ENCODE measurements at regions not wholly inside any gene's neighbourhood (a gene's known extent, or its start where the extent isn't known, plus 50 kb on each side); places are given as distances from the start of the nearest gene placed in this dataset.
"Not testable (repeated sequence)": the region's sequence is repeated elsewhere in the genome, so short reads cannot be mapped to it uniquely, and the experiment has no call there.

DNA sequence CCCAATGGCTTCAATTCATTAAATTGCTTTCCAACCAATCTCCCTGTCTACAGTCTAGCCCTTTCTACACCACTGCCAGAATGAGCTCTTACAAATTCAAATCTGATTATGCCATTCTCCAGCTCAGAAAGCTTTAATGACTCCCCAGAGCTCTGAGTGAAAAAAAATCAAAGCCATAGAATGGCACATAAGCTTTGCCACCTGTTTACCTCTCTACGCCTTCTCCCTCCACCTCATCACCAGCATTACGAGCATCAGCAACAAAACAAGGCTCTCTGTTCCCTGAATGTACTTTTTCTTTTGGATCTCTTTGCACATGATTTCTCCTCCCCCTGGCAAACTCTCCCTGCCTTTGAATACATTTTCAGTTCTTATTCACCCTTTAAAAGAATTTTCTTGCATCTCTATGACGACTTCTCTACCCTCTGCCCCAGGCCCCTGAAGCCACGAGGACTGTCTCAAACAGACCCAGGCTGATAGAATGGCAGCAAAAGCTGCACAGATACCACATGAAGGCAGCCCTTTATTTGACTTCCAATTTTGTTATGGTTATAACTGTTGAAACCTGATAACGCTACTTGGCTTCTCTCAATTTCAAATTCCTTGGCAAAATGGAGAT lies 516.0 kb downstream of the PCDH7 start:
- no peak overlapping the region for H3K27ac ChIP-seq
- in situ Hi-C loops (cut with MboI; ENCODE audit: low pct_unique_long_range_greater_than_20kb in 2 of 9, low sequenced_read_pairs in 9 of 9, unreplicated experiment in 9 of 9), result no loop called here
- peaks cover 10 to 30% of the 10 kb centered on the region in 2 donors for H3K4me1 ChIP-seq (replicated peaks in 1 of 2)
- ATAC-seq (replicated peaks in 6 of 8), result peak in 6 of 8 experiments; percentile 59 to 90 (median 86)
- H3K4me3 ChIP-seq, result no peak overlapping the region
- WGBS, 10 experiments, result 3 to 80% (median 57%) methylated on average over 1 to 5 of the region's 5 CpGs

DNA sequence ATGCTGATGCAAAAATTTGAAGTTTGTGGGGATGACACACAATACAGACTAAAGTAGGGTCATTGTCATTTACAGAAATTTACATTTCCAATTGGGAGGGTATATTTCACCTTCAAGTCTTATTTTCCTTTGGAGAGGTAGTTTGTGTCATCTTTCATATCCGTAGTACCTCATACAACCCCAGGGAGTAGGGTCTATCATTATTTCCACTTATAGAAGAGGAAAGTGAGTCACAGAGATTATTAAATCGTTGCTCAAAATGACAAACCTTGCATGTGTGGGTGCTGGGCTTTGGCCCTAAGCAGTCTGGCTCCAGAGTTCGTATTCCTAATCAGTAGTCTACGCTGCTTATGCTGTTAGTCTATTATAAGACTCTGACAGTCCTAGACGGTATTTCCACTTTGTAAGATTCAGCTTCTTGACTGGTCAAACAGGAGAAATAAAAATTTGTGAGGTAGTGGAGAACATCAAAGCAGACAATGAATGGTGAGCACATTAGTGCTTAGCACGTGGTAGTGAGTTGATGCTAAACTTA lies 516.5 kb downstream of the PCDH7 start:
- Histone ChIP-seq H3K27ac (no peak overlapping the region), H3K4me3 (no peak overlapping the region), H3K4me1 (replicated peaks in 1 of 2) (peaks cover 15 to 36% of the 10 kb centered on the region in 2 donors)
- 8 to 100% (median 80%) methylated on average over 1 to 5 of the region's 6 CpGs; no CpG with 5 or more reads in 1 of the 10 experiments for WGBS, 10 experiments
- in situ Hi-C loops (cut with MboI; ENCODE audit: low pct_unique_long_range_greater_than_20kb in 2 of 9, low sequenced_read_pairs in 9 of 9, unreplicated experiment in 9 of 9), result no loop called here
- peak in 2 of 8 experiments; percentile 5 to 37 for ATAC-seq (replicated peaks in 6 of 8)

DNA sequence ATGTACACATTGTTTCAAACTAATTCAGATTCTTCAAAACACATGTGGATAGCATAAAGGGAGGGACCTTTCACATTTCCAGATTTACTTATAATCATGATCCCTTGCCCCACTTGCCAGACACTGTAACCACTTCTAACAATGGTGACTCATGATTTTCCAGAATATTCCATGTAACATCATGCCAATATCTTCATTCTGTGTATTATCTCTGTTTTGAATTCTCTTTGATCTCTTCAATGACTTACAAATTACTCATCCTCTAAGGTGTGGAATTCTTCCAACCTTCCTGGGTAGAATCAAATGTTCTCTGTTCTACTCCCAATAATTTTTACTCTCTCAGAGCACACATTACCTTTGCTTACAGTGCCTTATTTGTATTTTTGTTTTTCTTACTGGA lies 517.1 kb downstream of the PCDH7 start:
- no peak overlapping the region for H3K27ac ChIP-seq
- ATAC-seq (replicated peaks in 6 of 8), result peak in 2 of 8 experiments; percentile 31 to 72

DNA sequence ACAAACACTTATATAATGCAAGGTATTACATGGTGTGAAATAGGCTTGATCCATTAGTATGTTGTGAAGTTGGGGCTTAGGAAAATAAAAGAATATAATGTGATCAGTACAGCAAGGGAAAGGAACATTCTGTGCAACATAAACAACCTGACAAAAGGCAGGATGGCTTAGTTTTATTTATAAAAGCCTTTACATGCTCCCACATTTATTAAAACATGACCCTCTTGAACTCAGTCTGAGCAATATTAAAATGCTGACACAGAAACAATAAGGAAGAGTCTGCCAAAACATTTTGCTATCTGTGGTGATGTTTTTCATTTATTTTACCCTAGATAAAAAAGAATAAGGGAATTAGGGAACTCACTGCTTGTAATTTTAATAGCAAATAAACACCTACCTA lies 519.7 kb downstream of the PCDH7 start:
- in situ Hi-C loops (cut with MboI; ENCODE audit: low pct_unique_long_range_greater_than_20kb in 2 of 9, low sequenced_read_pairs in 9 of 9, unreplicated experiment in 9 of 9), result no loop called here
- Histone ChIP-seq H3K4me3 (no peak overlapping the region), H3K27ac (no peak overlapping the region), H3K4me1 (replicated peaks in 1 of 2) (peaks cover 17 to 40% of the 10 kb centered on the region in 2 donors)
- ATAC-seq (replicated peaks in 6 of 8), result peak in 1 of 8 experiments; percentile 9

More for the DNA sequence above, 517.1 kb downstream of the PCDH7 start:
- in situ Hi-C loops (cut with MboI; ENCODE audit: low pct_unique_long_range_greater_than_20kb in 2 of 9, low sequenced_read_pairs in 9 of 9, unreplicated experiment in 9 of 9), result no loop called here
- Histone ChIP-seq H3K4me1 (replicated peaks in 1 of 2) (peaks cover 17 to 40% of the 10 kb centered on the region in 2 donors), H3K4me3 (no peak overlapping the region)

DNA sequence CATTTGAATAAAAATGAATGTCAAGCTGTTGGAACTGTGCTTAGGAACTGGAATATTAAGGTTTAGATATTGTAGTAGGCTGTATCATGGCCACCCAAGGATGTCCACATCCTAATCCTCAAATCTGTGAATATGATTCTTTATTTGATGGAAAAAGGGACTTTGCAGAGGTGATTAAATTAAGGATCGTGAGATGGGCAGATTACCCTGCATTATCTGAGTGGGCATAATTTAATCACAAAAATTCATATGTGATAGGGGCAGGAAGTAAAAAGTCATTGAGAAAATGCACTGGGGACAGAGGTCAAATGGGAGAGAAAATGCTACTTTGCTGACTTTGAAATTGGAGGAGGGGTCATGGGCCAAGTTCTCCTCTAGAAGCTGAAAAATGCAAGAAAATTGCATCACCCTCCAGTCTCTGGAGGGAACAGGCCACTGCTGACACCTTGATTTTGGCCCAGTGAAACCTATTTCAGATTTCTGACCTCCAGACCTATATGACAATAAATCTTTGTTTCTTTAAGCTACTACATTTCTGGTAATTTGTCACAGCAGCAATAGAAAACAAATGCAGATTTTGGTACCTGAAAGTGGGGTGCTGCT lies 521.4 kb downstream of the PCDH7 start:
- no peak overlapping the region for H3K4me3 ChIP-seq
- in situ Hi-C loops (cut with MboI; ENCODE audit: low pct_unique_long_range_greater_than_20kb in 2 of 9, low sequenced_read_pairs in 9 of 9, unreplicated experiment in 9 of 9), result no loop called here
- 0 to 100% (median 92%) methylated on average over 1 of the region's 1 CpG; no CpG with 5 or more reads in 4 of the 10 experiments for WGBS, 10 experiments
- no peak overlapping the region for H3K27ac ChIP-seq
- H3K4me1 ChIP-seq (replicated peaks in 1 of 2), result peaks cover 9 to 29% of the 10 kb centered on the region in 2 donors
- ATAC-seq (replicated peaks in 6 of 8), result peak in 3 of 8 experiments; percentile 44 to 70 (median 68)

DNA sequence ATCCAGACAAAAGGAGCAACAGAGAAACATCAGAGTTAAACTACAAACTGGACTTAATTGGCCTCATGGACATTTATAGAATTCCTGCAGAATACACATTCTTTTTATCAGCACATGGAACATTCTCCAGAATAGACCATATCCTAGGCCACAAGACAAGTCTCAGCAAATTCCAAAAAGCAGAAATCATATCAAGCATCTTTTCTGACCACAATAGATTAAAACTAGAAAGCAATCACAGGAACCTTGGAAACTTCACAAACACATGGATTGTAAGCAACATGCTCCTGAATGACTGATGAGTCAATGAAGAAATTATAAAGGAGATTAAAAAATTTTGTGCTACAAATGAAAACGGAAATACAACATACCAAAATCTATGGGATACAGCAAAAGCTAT lies 526.7 kb downstream of the PCDH7 start:
- in situ Hi-C loops (cut with MboI; ENCODE audit: low pct_unique_long_range_greater_than_20kb in 2 of 9, low sequenced_read_pairs in 9 of 9, unreplicated experiment in 9 of 9), result no loop called here
- no peak for ATAC-seq (replicated peaks in 6 of 8)
- no peak overlapping the region for H3K4me3 ChIP-seq
- 0 to 100% (median 56%) methylated on average over 1 of the region's 1 CpG; no CpG with 5 or more reads in 1 of the 10 experiments for WGBS, 10 experiments
- H3K27ac ChIP-seq, result no peak overlapping the region
- H3K4me1 ChIP-seq (replicated peaks in 1 of 2), result peaks cover under 1 to 3% of the 10 kb centered on the region in 2 donors

DNA sequence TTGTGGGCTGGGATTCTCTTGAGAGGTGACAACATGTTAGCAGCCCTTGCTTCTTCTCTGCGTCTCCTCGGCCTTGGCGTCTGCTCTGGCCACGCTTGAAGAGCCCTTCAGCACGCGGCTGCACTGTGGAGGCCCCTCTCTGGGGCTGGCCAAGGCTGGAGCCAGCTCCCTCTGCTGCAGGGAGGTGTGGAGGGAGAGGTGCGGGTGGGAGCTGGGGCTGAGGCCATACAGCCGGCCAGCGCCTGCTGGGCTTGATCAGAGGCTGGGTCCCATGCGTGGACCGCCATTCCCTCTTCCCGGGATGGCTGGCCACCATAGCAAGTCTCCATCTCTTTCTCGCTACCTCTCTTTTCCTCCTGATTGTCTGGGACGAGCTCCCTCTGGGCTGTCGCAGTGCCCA lies 539.0 kb downstream of the PCDH7 start:
- no peak for ATAC-seq (replicated peaks in 6 of 8)
- in situ Hi-C loops (cut with MboI; ENCODE audit: low pct_unique_long_range_greater_than_20kb in 2 of 9, low sequenced_read_pairs in 9 of 9, unreplicated experiment in 9 of 9), result no loop called here
- Histone ChIP-seq H3K4me3 (no peak overlapping the region), H3K27ac (no peak overlapping the region), H3K4me1 (replicated peaks in 1 of 2) (no peaks in the 10 kb centered on the region)
- 28 to 98% (median 80%) methylated on average over 1 to 14 of the region's 15 CpGs; no CpG with 5 or more reads in 4 of the 10 experiments for WGBS, 10 experiments

DNA sequence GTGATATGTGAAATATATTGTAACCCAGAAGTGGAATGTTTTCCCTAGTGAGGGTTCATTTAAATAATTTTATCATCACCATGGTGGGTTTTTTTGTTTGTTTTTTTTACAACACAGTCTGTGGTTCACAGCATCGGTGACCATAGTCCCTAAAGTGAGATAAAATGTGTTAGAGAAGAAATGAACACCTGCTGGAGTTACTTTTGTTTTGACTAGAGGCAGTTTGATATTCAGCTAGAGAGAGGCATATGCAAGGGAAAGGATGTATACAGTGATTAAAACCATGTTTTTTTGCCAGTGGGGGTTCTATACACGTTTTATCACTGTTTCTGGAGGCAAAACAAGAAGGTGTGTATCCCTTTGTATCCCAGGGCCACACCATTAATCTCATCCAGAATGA lies 541.5 kb downstream of the PCDH7 start:
- no peak overlapping the region for H3K27ac ChIP-seq
- H3K4me1 ChIP-seq (replicated peaks in 1 of 2), result no peaks in the 10 kb centered on the region
- 0 to 70% (median 25%) methylated on average over 1 to 2 of the region's 2 CpGs; no CpG with 5 or more reads in 1 of the 10 experiments for WGBS, 10 experiments
- in situ Hi-C loops (cut with MboI; ENCODE audit: low pct_unique_long_range_greater_than_20kb in 2 of 9, low sequenced_read_pairs in 9 of 9, unreplicated experiment in 9 of 9), result no loop called here
- no peak overlapping the region for H3K4me3 ChIP-seq
- ATAC-seq (replicated peaks in 6 of 8), result no peak

DNA sequence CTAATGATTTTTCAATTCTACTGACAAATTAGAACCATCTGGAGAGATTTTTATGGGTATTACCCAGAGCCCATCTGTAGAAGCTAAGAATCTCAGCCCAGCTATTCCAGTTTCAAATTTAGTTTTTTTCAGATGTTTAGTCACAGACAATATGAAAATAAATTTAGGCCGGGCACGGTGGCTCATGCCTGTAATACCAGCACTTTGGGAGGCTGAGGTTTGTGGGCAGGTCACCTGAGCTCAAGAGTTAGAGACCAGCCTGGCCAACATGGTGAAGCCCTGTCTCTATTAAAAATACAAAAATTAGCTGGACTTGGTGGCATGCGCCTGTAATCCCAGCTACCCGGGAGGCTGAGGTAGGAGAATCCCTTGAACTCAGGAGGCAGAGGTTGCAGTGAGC lies 545.9 kb downstream of the PCDH7 start:
- 0 to 100% (median 79%) methylated on average over 1 to 4 of the region's 4 CpGs; no CpG with 5 or more reads in 1 of the 10 experiments for WGBS, 10 experiments
- H3K4me1 ChIP-seq (replicated peaks in 1 of 2); in situ Hi-C loops (cut with MboI; ENCODE audit: low pct_unique_long_range_greater_than_20kb in 2 of 9, low sequenced_read_pairs in 9 of 9, unreplicated experiment in 9 of 9); ATAC-seq (replicated peaks in 6 of 8); H3K4me3 ChIP-seq; H3K27ac ChIP-seq: not testable (repeated sequence)

DNA sequence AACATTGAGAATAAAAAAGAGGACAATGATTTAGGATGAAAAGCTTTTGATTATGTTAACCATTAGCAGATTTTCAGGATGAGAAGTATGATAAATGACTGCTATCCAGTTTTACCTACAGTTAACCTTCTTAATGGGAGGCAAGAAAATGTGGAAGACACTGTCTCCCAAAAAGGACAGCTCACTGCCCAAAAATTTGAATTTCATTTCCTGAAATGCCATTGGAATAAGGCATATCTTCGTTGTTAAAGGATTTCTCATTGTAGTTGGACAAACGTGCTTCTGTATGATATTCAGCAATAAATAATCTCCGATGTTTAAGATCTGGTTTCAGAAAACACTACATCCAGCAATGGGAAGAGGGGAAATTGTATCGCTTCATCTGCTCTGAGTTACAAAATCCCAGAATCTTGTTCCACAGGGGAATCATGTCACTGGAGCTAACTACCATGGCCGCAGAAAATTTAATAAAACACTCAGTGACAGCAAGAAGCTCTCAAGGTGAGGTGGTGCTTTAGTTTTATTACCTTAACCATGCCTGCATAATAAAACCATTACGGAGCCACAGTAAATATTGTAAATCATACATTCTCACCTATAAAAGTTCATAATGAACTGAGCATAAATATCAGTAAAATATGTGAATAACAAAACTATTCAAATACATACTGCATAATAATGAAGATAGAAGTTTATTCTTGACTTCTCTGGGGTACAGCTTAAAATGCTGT lies 552.3 kb downstream of the PCDH7 start:
- Histone ChIP-seq H3K27ac (no peak overlapping the region), H3K4me3 (no peak overlapping the region), H3K4me1 (replicated peaks in 1 of 2) (peaks cover 0 to 16% of the 10 kb centered on the region in 2 donors)
- ATAC-seq (replicated peaks in 6 of 8), result peak in 1 of 8 experiments; percentile 35
- 8 to 100% (median 78%) methylated on average over 1 to 6 of the region's 6 CpGs for WGBS, 10 experiments
- in situ Hi-C loops (cut with MboI; ENCODE audit: low pct_unique_long_range_greater_than_20kb in 2 of 9, low sequenced_read_pairs in 9 of 9, unreplicated experiment in 9 of 9), result no loop called here

DNA sequence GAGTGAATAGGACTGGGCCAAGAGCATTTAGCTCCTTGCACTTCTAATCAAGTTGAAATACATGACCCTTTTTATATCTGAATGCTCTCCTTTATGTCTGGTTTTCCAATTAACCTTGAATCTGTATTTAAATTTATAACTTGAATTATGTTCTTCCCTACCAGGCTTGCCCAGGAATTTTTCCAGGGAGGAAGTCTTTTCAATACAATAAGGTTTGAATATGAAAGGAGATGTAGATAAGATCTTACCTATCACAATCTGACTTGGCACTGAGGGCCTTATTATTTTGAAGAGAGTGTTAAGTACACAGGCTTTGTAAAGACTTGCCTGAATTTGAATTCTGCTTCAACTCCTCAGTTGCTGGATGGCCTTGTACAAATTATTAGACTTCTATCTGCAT lies 555.7 kb downstream of the PCDH7 start:
- H3K4me3 ChIP-seq, result no peak overlapping the region
- in situ Hi-C loops (cut with MboI; ENCODE audit: low pct_unique_long_range_greater_than_20kb in 2 of 9, low sequenced_read_pairs in 9 of 9, unreplicated experiment in 9 of 9), result no loop called here
- no peak for ATAC-seq (replicated peaks in 6 of 8)
- H3K4me1 ChIP-seq (replicated peaks in 1 of 2), result peaks cover 0 to 16% of the 10 kb centered on the region in 2 donors
- H3K27ac ChIP-seq, result no peak overlapping the region

DNA sequence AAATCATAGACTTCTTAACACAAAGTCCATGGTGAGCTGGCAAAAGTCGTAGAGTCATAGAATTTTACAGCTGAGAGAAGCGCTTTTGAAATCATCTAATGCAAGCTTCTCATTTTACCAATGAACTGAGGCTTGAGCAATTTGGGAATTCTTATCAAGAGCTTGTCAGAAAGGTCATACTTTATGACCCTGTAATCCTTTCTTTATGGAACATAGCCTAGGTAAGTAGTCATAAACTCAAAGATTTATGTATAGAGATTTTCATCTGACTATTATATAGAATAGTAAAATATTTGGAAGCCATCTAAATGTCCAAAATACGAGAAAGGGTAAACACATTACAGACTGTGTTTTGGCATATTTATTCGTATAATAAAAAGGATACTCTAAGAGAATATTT lies 563.5 kb downstream of the PCDH7 start:
- H3K4me1 ChIP-seq (replicated peaks in 1 of 2), result no peaks in the 10 kb centered on the region
- H3K4me3 ChIP-seq, result no peak overlapping the region
- 0 to 85% (median 54%) methylated on average over 1 to 4 of the region's 4 CpGs for WGBS, 10 experiments
- in situ Hi-C loops (cut with MboI; ENCODE audit: low pct_unique_long_range_greater_than_20kb in 2 of 9, low sequenced_read_pairs in 9 of 9, unreplicated experiment in 9 of 9), result no loop called here
- no peak overlapping the region for H3K27ac ChIP-seq
- ATAC-seq (replicated peaks in 6 of 8), result no peak

DNA sequence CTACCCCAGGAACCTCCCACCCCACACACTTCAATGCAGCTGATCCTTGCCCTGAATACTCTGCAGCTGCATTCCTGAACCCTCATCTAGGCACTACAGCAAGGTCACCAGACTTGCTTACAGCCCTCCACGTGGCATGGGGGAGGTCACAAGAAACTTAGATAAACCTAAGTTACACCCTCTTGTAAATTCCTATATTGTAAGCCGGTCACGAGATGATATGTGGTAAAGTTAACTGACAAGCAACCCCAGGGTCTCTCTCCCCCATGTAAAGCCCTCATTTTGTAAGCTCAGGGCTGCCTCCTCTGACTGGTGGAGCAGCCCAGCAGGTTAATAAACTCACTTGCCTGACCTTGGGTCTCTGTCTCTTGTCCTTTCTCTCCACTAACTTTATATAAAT lies 570.7 kb downstream of the PCDH7 start:
- Histone ChIP-seq H3K4me3 (no peak overlapping the region), H3K27ac (no peak overlapping the region), H3K4me1 (replicated peaks in 1 of 2) (no peaks in the 10 kb centered on the region)
- no peak for ATAC-seq (replicated peaks in 6 of 8)
- in situ Hi-C loops (cut with MboI; ENCODE audit: low pct_unique_long_range_greater_than_20kb in 2 of 9, low sequenced_read_pairs in 9 of 9, unreplicated experiment in 9 of 9), result no loop called here
- 10 to 100% (median 43%) methylated on average over 2 to 3 of the region's 3 CpGs; no CpG with 5 or more reads in 4 of the 10 experiments for WGBS, 10 experiments
